Liver (tissue), 8 donors: ENCODE measurements at regions not wholly inside any gene's neighbourhood (a gene's known extent, or its start where the extent isn't known, plus 50 kb on each side); places are given as distances from the start of the nearest gene placed in this dataset.

Experiments used
- DNase-seq: peaks from one replicate; pipeline ENCODE4 v3.0.0-alpha.2; 2017; ENCODE audit warnings: low spot score
- H3K27ac ChIP-seq, 2 donors: one replicate each; pipeline ENCODE4 v1.7.0; 2013; ENCODE audit warnings: inconsistent platforms in 2 of 2, low read length in 2 of 2, control low read depth in 1 of 2, low read depth in 1 of 2, mild to moderate bottlenecking in 1 of 2
- H3K27me3 ChIP-seq, 4 donors: one replicate each; pipeline versions ENCODE4 v1.6.1 to v1.7.0; 2013; ENCODE audit warnings: low read length in 3 of 4, inconsistent platforms in 1 of 4, mild to moderate bottlenecking in 1 of 4, moderate library complexity in 1 of 4; ENCODE audit not compliant: control insufficient read depth in 4 of 4, insufficient read depth in 4 of 4
- H3K36me3 ChIP-seq, 4 donors: one replicate each; pipeline versions ENCODE4 v1.6.1 to v1.7.0; 2013; ENCODE audit warnings: low read length in 3 of 4, mild to moderate bottlenecking in 3 of 4, low read depth in 1 of 4, moderate library complexity in 1 of 4; ENCODE audit not compliant: control insufficient read depth in 4 of 4, insufficient read depth in 3 of 4
- H3K4me1 ChIP-seq, 4 donors: one replicate each; pipeline versions ENCODE4 v1.6.1 to v1.7.0; 2013; ENCODE audit warnings: low read length in 3 of 4, mild to moderate bottlenecking in 3 of 4, moderate library complexity in 1 of 4; ENCODE audit not compliant: control insufficient read depth in 4 of 4, insufficient read depth in 4 of 4
- H3K4me3 ChIP-seq, 3 donors: one replicate each; pipeline versions ENCODE4 v1.6.1 to v1.7.0; 2013; ENCODE audit warnings: low read length in 3 of 3, control low read depth in 1 of 3, low read depth in 1 of 3, mild to moderate bottlenecking in 1 of 3
- H3K9ac ChIP-seq, 2 donors: one replicate each; pipeline ENCODE4 v1.7.0; 2013; ENCODE audit warnings: low read length in 2 of 2, mild to moderate bottlenecking in 2 of 2, moderate library complexity in 2 of 2, control low read depth in 1 of 2, low read depth in 1 of 2
- H3K9me3 ChIP-seq, 4 donors: one replicate each; pipeline versions ENCODE4 v1.6.1 to v1.7.0; 2013; ENCODE audit warnings: low read length in 3 of 4; ENCODE audit not compliant: control insufficient read depth in 4 of 4
- CTCF ChIP-seq: fragments of 150-350 bp; IDR thresholded peaks from 2 replicates; pipeline ENCODE4 v1.5.1; 2017; ENCODE audit warnings: improper control_type of control experiment, low read depth, low read length; ENCODE audit not compliant: missing input control
- EGR1 ChIP-seq, 2 donors: IDR thresholded peaks; 2 replicates each; pipeline ENCODE4 v1.6.1; 2016 to 2018; ENCODE audit warnings: antibody characterized with exemption in 2 of 2, low read depth in 2 of 2
- FOXA1 ChIP-seq: IDR thresholded peaks from 2 replicates; pipeline ENCODE4 v1.6.1; 2016; ENCODE audit warnings: antibody characterized with exemption
- FOXA2 ChIP-seq: IDR thresholded peaks from 2 replicates; pipeline ENCODE4 v1.6.1; 2016; ENCODE audit warnings: antibody characterized with exemption
- GABPA ChIP-seq, 2 donors: IDR thresholded peaks in 1 of 2; conservative IDR thresholded peaks in 1 of 2; 2 replicates each; pipeline ENCODE4 v1.6.1; 2016; ENCODE audit warnings: antibody characterized with exemption in 2 of 2, mild to moderate bottlenecking in 1 of 2, moderate library complexity in 1 of 2
- HNF4A ChIP-seq, 2 donors: conservative IDR thresholded peaks; 2 replicates each; pipeline ENCODE4 v1.6.1; 2016; ENCODE audit warnings: antibody characterized with exemption in 2 of 2, mild to moderate bottlenecking in 2 of 2
- HNF4G ChIP-seq: IDR thresholded peaks from 2 replicates; pipeline ENCODE4 v1.6.1; 2016; ENCODE audit warnings: antibody characterized with exemption
- JUND ChIP-seq, 2 donors: IDR thresholded peaks; 2 replicates each; pipeline ENCODE4 v1.6.1; 2016; ENCODE audit warnings: antibody characterized with exemption in 2 of 2
- MAX ChIP-seq: IDR thresholded peaks from 2 replicates; pipeline ENCODE4 v1.6.1; 2016; ENCODE audit warnings: antibody characterized with exemption
- RXRA ChIP-seq, 2 donors: IDR thresholded peaks; 2 replicates each; pipeline ENCODE4 v1.6.1; 2017 to 2018; ENCODE audit warnings: antibody characterized with exemption in 2 of 2, mild to moderate bottlenecking in 1 of 2
- SP1 ChIP-seq: IDR thresholded peaks from 2 replicates; pipeline ENCODE4 v1.6.1; 2018; ENCODE audit warnings: antibody characterized with exemption, mild to moderate bottlenecking
- TAF1 ChIP-seq: conservative IDR thresholded peaks from 2 replicates; pipeline ENCODE4 v1.6.1; 2016; ENCODE audit warnings: antibody characterized with exemption, mild to moderate bottlenecking
- YY1 ChIP-seq: IDR thresholded peaks from 2 replicates; pipeline ENCODE4 v1.6.1; 2016; ENCODE audit warnings: antibody characterized with exemption, mild to moderate bottlenecking
- WGBS: extraction: QIAGEN DNeasy Blood & Tissue Kit; methylation state at CpG from one replicate; pipeline ENCODE4 v1.1.7; 2013; 5-methylcytosine and 5-hydroxymethylcytosine counted together
- TF ChIP-seq, protein P1 (sequence below): IDR thresholded peaks from 2 replicates; pipeline ENCODE4 v1.6.1; 2016; ENCODE audit warnings: antibody characterized with exemption
- TF ChIP-seq, protein P2 (sequence below): IDR thresholded peaks from 2 replicates; pipeline ENCODE4 v1.6.1; 2016; ENCODE audit warnings: antibody characterized with exemption, mild to moderate bottlenecking
- TF ChIP-seq, protein P3 (sequence below): IDR thresholded peaks from 2 replicates; pipeline ENCODE4 v1.6.1; 2016; ENCODE audit warnings: antibody characterized with exemption
- donor health status: healthy.
- donor health status: healthy.
- donor health status: healthy.
- donor health status: healthy.
- donor health status: healthy.

DNA sequence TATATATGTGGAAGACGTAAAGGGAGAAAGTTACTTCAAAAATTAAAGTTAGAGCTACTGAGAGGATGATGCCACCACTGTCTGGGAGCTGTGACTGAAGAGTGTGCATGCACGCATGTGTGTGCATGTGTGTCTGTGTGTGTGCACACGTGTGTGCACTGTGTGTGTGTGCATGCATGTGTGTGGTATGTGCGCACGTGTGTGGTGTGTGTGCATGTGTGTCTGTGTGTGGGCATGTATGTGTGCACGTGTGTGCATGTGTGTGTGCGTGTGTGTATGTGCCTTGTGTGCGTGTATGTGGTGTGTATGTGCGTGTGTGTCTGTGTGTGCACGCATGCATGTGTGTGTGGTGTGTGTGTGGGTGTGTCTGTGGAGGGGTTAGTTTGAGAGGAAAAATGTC is 473.4 kb downstream of the CMPK2 start:
- no peak for DNase-seq
- whole genome bisulfite sequencing = 83% methylated on average over 10 of the region's 10 CpGs
- Histone ChIP-seq H3K4me1 (no peaks in the 10 kb centered on the region), H3K27ac (no peak overlapping the region), H3K27me3 (no peaks in the 10 kb centered on the region), H3K9me3 (peaks cover 0 to 3% (median 0%) of the 10 kb centered on the region in 4 donors), H3K9ac (no peak overlapping the region), H3K36me3 (no peaks in the 10 kb centered on the region), H3K4me3 (no peak overlapping the region)
- TF ChIP-seq HNF4G (no peak), RXRA (IDR thresholded peaks at IDR 0.05) (no peak), FOXA2 (no peak), MAX (no peak), YY1 (no peak), EGR1 (IDR thresholded peaks at IDR 0.05; ENCODE audit: low read depth in 2 of 2) (no peak), JUND (IDR thresholded peaks at IDR 0.05) (no peak), CTCF (no peak), TAF1 (no peak), SP1 (no peak), HNF4A (conservative IDR thresholded peaks at IDR 0.05) (no peak), GABPA (IDR thresholded peaks at IDR 0.05 in 1 of 2, conservative IDR thresholded peaks at IDR 0.05 in 1 of 2) (no peak), FOXA1 (no peak)
- TF ChIP-seq, protein P1, sequence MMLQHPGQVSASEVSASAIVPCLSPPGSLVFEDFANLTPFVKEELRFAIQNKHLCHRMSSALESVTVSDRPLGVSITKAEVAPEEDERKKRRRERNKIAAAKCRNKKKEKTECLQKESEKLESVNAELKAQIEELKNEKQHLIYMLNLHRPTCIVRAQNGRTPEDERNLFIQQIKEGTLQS = no peak
- TF ChIP-seq, protein P2, sequence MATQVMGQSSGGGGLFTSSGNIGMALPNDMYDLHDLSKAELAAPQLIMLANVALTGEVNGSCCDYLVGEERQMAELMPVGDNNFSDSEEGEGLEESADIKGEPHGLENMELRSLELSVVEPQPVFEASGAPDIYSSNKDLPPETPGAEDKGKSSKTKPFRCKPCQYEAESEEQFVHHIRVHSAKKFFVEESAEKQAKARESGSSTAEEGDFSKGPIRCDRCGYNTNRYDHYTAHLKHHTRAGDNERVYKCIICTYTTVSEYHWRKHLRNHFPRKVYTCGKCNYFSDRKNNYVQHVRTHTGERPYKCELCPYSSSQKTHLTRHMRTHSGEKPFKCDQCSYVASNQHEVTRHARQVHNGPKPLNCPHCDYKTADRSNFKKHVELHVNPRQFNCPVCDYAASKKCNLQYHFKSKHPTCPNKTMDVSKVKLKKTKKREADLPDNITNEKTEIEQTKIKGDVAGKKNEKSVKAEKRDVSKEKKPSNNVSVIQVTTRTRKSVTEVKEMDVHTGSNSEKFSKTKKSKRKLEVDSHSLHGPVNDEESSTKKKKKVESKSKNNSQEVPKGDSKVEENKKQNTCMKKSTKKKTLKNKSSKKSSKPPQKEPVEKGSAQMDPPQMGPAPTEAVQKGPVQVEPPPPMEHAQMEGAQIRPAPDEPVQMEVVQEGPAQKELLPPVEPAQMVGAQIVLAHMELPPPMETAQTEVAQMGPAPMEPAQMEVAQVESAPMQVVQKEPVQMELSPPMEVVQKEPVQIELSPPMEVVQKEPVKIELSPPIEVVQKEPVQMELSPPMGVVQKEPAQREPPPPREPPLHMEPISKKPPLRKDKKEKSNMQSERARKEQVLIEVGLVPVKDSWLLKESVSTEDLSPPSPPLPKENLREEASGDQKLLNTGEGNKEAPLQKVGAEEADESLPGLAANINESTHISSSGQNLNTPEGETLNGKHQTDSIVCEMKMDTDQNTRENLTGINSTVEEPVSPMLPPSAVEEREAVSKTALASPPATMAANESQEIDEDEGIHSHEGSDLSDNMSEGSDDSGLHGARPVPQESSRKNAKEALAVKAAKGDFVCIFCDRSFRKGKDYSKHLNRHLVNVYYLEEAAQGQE = no peak
- TF ChIP-seq, protein P3, sequence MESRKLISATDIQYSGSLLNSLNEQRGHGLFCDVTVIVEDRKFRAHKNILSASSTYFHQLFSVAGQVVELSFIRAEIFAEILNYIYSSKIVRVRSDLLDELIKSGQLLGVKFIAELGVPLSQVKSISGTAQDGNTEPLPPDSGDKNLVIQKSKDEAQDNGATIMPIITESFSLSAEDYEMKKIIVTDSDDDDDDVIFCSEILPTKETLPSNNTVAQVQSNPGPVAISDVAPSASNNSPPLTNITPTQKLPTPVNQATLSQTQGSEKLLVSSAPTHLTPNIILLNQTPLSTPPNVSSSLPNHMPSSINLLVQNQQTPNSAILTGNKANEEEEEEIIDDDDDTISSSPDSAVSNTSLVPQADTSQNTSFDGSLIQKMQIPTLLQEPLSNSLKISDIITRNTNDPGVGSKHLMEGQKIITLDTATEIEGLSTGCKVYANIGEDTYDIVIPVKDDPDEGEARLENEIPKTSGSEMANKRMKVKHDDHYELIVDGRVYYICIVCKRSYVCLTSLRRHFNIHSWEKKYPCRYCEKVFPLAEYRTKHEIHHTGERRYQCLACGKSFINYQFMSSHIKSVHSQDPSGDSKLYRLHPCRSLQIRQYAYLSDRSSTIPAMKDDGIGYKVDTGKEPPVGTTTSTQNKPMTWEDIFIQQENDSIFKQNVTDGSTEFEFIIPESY = no peak

DNA sequence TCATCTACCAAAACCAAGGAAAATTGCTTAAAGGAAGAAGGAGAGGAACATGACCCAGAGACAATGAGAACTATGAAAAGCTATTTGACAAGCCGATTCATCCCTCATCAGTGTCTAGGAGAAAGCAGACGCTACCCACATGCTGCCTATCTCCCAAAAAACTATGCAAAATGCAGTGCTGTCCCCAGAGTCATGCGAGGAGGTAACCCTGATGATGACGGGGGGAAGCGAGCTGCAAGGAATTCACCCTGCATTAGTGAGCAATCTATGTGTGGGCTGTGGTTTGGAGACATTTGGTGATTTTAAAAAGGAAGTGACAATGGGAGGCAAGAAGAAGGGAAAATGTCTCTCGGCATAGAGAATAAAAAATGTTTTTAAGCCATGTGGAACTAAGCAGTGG is 472.7 kb downstream of the CMPK2 start:
- Histone ChIP-seq H3K27me3 (no peaks in the 10 kb centered on the region), H3K36me3 (no peaks in the 10 kb centered on the region), H3K4me3 (no peak overlapping the region), H3K9me3 (peaks cover 0 to 3% (median 0%) of the 10 kb centered on the region in 4 donors), H3K9ac (no peak overlapping the region), H3K27ac (no peak overlapping the region), H3K4me1 (no peaks in the 10 kb centered on the region)
- DNase-seq = no peak
- no peak for TF ChIP-seq HNF4G
- no peak for TF ChIP-seq MAX
- 61% methylated on average over 6 of the region's 6 CpGs for WGBS
